Left renal cortex interstitium (tissue), 4 donors: ENCODE measurements at regions not wholly inside any gene's neighbourhood (a gene's known extent, or its start where the extent isn't known, plus 50 kb on each side); places are given as distances from the start of the nearest gene placed in this dataset.

ENCODE experiments used
- DNase-seq, 4 donors: peaks; one replicate each; pipeline ENCODE4 v3.0.0-alpha.2; 2013; ENCODE audit warnings: low read depth in 4 of 4, low spot score in 2 of 4, missing footprints in 1 of 4

DNA sequence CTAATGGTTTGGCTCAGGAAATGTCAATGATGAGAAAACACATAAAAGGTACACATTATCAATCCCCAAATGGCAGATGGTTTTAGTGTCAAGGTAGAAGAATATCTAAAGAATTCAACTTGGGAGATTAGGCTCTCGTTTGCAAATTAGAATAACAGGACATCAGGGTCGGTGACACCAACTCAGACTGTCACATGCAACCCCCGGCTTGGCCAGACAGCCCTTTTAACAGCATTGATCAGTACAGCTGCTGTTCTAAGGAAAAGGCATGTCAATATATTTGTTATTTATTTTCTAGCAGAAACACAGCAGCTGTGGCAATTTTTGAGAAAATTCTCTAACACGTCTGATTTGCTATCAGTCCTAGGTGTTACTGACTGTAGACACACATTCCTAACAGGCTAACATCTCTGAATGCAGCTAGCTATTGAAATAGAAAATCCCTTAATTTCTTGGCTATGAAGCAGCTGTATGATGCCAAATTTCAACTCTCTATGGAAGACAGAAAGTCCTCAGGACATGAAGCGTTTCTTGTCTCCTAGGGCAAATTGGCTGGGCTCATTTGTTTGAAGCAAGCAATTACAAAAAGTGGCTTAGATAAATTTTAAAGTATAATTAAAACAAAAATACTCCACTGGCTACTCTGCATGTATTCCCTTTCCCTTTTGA lies 269.0 kb upstream of the CXXC4 start:
- no peak for DNase-seq

DNA sequence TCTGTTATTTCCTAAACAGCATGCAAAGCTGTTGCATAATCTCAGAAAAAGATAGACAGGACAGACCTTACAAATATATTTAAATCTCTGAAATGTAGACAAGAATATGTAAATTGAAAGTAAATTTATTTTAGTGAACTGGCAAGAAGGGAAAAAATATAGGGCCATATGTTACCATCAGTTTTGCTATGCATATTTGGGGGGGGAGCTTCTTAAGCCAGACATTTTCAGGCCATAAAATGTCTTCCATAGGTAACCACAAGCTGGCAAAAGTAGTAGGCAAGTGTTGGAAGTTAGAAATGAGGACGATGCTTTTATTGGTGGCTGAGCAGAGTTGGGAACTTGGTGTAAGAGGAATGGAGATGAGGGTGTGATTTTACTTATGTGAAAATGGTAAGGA lies 272.0 kb upstream of the CXXC4 start:
- DNase-seq, result no peak

DNA sequence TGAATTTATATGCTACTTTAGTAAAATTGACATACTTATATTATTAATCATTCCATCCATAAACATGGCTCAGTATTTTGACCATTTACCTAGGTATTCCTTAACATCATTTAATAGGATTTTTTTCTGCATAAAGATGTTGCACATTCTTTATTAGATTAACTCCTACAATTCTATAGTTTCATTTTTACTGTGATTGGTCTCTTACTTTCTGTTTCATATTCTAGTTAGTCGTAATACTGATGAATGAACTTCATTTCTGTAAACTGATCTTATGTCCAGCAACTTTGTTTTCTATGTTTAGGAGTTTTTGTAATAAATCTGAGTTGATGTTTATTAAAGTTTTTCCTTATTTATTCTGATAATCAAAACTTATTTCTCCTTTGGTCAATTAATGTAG lies 278.2 kb upstream of the CXXC4 start:
- DNase-seq, result no peak

DNA sequence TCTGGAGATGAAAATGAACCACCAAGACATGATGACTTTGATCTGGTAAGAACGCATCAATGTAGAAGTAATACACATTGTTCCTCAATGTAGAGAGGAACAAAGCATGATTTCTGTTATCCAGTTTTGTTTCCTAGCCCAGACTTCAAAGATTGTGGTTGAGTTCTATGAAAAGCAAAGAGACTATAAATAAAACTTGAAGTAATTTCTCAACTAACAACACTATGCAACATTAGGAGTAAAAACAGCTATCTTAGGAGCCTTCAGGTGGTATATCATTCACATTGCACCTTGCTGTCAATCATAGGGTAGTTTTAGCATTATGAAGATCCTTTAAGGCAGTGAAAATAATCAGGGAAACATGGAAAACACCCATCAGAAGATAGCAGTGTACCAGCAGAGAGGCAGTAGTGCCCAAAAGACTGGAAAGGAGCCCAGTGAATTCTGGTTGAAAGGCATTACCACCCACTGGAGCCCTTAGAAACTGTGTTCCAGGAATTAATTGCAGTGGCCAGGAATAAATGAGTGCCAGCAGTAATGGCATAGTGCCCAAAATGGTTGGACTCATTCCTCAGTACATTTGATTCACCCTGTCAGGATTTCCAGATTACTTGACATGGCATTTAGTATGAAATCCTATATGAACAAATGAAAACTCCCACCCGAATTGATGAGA lies 300.7 kb upstream of the CXXC4 start:
- no peak for DNase-seq

DNA sequence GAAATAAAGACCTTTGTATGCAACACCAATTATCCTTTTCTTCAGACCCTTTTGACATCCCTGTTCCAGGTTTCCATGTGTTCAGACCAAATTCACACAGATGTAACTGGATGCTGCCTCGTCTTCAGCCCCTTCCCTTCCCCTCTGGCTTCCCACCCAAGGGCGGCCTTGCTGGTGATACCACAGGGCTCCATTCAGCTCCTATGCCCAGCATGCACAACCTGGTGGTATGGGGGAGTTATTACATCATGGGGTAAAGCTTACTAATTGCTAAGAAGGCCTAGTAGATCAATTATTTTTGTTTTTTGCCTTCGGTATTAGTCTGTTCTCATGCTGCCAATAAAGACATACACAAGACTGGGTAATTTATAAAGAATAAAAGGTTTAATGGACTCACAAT lies 317.0 kb upstream of the CXXC4 start:
- no peak for DNase-seq

DNA sequence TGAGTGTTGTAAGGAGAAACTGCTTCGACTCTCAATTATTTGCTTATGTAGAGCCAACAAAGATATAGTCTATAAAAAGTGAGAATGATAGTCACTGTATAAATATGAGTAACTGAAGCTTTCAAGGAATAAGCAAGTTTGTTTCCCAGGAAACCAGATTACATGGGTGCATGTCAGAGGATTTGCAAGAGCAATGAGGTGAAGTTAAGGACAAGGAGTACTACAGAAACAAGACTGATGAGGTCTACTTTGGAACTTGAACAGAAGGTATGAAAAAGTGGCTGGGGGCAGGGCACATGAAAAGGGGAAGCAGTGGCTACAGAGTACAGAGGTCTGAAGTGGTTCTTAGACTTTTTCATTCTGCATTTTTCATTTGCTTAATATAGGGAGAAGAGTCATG lies 321.0 kb upstream of the CXXC4 start:
- no peak for DNase-seq

DNA sequence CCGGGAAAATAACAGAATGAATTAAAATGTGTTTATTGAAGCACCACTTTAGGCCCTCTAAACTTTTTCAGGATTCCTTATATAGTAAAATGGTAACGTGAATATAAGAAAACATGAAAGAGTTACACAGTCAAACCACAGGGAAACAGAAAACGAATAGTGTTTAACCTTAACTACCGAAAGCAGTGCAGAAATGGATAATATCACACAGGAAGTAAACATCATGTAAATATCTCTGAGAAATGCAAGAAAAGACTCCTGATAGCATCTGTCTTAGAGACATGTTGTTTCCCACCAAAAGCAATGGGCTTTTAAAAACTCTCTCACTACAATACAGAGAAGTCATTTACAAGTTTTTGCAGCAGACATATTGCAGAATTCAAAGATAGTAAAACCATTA lies 323.9 kb upstream of the CXXC4 start:
- DNase-seq, result no peak

DNA sequence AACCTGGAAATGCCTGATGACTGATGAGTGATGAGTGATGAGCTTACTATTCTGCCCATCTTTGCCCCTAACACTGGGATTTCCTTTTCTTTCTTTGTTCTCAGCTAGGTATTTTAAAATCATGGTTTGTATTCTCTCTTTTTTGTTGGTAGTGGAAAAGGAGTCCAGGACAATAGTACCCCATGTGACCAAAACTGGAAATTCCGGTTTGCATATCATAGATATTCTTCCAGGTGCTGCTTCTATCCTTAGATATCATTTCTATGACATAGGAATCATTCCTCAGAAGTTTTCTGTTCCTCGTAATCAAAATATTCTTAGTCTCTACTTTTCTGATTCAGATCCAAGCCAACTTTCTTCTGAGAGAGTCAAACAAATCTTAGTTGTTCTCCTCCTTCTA lies 320.5 kb upstream of the TET2 start:
- no peak for DNase-seq

DNA sequence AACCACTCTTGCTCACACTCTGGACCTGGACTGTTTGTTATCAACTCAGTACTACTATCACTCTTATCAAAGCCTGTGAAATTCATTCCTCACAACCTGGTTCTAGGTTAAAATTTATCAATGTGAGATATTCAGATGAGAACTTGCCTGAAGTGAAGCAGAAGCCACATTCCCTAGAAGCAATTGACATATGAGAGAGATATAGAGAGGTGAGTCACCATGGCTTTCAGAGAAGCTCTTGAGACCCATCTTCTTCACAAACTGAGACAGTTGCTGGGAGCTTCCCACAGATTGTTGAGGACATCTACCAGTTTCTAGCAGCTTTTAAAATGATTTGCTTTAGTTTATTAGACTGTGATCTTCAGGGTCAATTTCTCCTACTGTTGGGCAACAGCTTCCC lies 316.9 kb upstream of the TET2 start:
- DNase-seq, result no peak

DNA sequence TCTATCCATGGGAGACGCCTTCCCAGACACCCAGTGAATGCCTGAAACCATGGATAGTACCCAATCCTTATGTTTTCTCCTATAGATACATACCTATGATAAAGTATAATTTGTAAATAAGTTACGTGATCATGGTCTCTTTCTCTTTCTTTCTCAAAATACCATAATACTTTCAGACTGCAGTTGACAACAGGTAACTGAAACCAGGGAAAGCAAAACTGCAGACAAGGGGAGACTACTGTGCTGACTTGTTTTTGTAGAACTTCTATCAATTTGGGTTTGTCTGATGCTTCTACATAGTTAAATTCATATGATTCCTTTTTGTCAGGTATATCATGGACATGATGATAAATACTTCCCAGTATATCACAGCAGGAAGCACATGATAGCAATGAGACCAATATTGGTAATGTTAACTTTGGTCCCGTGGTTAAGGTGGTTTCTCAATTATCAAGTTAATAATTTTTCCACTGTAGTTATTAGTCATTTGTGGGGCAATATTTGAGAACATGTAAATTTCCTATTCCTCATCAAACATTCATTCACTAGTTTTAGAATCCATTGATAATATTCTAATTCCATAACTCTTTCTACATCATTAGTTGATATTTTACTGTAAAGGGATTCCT lies 298.0 kb upstream of the TET2 start:
- DNase-seq, result no peak

DNA sequence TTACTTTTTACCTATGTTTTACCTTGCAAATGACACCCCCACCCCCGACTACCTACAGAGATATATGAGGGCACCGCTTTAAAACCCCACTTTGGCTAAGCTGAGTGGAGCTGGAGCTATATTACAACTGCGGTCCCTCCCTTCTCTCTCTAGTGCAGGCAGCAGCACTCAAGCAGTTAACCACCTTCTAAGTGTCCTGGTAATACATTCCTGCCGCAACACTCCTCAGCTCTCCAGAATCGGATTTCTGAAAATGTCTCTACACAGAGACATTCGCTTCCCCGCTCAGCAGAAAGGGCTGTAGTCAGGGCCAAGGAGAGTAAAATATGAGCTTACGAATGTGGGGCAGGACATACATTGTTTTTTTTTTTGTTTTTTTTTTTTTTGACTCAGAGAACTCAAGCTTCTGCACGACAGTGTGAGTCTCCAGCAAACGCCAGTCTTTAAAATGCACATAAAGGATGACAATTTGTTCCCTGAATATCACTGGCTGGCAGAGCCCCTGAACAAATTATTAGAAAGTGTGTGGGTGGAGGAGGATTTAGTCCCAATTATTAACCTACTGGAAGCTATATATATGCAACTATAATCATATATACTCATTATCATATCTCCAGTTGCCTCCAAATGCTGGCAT lies 287.0 kb upstream of the TET2 start:
- peak in 1 of 4 donors; percentile 1 for DNase-seq

DNA sequence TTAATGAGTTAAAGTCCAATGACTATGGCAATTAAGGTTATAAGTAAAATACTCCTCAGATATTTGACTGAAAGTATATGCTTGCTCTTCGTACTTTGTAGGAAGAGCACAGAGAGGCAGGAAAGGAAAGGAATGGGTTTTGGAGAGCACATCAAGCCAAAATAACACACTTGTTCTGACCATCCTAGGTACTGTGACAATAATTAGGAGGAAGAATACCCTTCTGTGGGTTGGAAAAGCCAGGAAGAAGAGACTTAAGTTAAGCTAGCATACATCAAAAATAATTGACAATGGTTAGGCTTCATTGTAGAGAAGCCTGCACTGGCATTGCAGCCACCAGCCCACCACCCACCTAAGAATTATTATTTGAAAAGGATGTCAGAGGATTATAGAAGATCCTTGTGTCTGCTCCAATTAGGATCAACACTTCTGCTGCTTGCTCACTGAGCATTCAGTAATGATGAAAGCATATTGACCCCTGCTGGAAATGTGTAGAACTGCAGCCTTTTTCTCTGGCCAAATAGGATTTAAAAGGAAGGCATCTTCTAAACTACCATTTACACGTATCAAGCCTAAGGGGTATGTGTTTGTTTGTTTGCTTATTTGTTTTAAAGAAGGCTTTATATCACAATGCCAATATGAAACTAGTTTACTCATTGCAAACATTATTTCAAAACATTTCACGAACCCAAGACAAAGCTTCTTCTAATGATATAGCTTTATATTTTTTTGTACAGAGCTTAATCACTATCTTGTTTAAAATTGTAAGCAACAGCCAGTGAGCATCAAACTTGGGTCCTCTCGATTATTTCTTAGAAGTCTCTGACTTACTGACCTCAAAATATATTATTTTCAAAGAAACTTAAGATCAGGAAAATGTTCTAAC lies 286.2 kb upstream of the TET2 start:
- DNase-seq, result peak; percentile 42 to 69 (median 46)

DNA sequence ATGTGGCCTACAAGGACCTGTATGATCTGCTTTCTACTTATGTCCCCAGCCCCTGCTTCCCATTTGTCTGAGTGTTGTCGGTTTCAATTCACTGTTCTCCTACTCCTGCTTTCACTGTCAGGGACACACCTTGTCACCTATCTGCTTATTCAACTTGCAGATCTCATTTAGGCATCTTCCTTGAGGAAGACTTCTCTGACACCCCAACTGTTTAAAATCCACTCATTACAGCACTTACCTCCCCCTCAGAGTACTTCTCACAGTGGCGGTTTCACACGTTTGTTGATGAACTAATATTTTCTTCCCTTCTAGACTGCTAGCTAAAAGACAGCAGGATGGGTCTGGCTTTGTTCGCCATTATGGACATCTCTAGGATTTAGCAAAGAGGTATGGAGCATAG lies 279.9 kb upstream of the TET2 start:
- DNase-seq, result no peak

DNA sequence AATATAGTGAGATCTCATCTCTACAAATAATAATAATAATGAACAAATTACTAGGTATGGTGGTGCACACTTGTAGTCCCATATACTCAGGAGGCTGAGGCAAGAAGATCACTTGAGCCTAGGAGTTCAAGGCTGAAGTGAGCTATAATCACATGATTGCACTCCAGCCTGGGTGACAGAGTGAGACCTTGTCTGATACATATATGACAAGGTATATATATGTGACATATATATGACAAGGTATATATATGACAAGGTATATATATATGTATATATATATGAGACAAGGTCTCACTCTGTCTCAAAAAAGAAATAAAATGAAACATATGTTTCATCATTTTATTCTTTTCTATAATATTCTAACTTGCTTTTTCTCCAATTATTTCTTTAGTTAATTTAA lies 278.1 kb upstream of the TET2 start:
- DNase-seq, result no peak

DNA sequence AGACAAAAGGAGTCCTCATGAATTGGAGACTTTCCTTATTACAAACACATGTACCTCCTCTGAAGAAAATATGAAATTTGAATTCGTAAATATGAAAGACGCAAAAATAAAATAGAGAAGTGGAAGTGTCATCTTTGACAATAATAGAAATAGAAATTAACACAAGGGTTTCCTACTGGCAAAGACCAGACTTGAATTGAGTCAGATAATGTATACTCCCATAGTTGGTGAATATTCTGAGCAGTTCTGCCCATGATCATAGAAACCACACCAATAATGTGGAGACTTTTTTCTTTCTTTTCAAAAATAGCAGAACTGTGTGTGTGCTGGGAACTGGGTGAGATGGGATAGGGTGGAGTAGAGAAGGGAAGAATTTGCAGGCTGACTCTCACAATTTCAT lies 277.7 kb upstream of the TET2 start:
- no peak for DNase-seq

DNA sequence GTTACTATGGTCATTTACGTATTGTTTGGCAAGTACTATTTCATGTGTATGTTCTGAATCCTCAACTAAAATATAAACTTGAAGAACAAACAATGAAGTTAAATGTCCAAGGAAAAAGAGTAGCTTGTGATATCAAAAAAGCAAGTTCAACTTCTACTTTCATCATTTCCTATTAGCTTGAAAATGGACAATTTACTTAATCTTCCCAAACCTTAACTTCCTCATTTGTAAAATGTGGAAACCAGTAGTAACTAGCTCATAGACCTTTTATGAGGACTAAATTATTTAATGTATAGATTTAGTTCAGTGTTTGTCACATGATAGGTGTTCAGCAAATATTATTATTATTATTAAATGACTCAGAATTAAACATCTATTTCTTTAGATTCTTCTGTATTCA lies 276.8 kb upstream of the TET2 start:
- no peak for DNase-seq

DNA sequence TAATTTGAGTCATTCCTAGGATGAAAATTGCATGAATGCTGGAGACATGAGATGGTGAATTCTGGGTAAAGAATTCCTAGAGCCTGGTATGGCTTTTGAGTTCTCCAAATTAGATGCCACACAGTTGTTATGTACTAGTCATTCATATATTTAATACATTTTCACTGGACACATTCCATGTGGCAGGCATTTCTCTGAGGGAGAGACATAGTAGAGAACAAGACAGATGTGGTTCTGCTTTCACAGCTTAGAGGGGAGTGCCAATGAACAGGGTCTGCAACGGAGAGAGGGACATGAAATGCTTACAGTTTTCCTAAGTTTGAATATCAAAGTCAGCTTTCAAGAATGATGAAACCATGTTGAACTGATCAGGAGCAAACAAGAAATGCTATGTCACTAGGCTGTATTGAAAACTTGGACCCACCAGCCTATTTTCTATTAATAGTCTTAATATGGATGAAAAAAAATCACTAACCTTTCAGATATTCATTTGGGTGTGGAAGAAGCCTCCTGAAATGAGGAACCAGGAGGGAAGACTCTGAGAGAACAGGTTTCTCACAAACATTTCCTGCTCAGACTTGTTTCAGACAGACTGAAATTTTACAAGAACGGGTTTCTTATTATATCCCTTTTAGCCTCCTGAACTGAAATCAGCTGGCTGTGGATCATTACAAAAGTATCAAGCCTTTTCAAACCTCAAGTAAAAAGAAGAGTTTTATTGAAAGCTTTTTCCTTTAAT lies 276.0 kb upstream of the TET2 start:
- DNase-seq, result no peak

DNA sequence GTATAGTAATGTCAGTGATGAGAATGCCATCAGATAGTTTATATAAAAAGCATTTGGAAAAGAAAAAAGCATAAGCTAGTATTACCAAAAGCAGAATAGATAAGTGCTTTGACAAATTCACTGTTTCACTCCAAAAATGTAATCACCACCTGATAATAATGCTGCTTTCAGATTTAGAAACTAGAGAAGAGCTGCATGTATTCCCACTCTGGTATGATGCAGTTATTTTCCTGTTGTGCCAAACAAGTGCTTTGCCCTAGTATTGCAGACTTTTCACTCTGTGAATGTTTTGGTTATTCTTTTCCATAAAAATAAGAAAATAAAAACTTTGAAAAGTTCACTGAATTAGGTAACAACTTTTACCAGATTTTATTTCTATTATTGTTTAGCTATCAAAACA lies 267.7 kb upstream of the TET2 start:
- DNase-seq, result no peak

DNA sequence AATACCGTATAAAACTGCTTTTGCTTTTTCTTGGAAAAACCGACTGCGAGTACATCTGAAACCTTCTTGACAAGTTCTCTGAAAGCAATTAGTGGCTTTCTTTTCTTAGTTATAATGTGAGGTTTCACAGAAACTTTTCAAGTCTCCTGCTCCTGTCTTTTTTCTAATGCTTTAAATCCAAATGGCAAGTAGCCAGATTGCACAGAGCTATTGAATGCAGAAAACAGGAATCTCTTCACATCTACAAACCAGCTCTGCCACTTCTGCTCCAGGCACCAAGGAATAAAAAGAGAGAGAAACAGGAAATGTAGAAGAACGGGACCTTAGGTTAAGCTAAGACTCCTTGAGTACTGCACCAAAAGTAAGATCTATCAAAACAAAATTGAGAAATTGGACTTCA lies 267.3 kb upstream of the TET2 start:
- DNase-seq, result no peak

DNA sequence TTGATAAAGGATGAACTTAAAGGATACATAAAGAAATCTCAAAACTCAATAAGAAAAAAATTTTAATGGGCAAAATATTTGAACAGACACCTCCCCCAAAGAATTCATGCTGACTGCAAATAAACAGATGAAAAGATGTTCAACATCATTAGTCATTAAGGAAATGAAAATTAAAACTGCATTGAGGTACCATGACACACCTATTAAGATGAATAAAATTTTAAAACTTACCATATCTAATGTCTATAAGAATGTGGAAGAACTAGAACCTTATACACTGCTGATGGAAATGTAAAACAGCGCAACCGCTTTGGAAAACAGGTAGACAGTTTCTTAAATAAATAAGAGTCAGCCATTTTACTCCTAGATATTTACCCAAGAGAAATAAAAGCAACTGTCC lies 266.8 kb upstream of the TET2 start:
- no peak for DNase-seq
